Epithelial cell of esophagus (primary cell): ENCODE measurements at regions not wholly inside any gene's neighbourhood (a gene's known extent, or its start where the extent isn't known, plus 50 kb on each side); places are given as distances from the start of the nearest gene placed in this dataset.

ENCODE experiments used
- DNase-seq: peaks from one replicate; pipeline ENCODE4 v3.0.0; 2010; ENCODE audit warnings: low read depth
- H3K4me3 ChIP-seq: 2 replicates; pipeline ENCODE4 v1.5.1; 2011; ENCODE audit warnings: mild to moderate bottlenecking, low read length, control low read depth
- TF ChIP-seq, protein P1 (sequence below): IDR thresholded peaks from 2 replicates; pipeline ENCODE4 v1.5.1; 2011; ENCODE audit warnings: low read depth, mild to moderate bottlenecking, low read length, control low read depth, inconsistent platforms; ENCODE audit not compliant: insufficient read depth; ENCODE audit errors: missing control alignments

DNA sequence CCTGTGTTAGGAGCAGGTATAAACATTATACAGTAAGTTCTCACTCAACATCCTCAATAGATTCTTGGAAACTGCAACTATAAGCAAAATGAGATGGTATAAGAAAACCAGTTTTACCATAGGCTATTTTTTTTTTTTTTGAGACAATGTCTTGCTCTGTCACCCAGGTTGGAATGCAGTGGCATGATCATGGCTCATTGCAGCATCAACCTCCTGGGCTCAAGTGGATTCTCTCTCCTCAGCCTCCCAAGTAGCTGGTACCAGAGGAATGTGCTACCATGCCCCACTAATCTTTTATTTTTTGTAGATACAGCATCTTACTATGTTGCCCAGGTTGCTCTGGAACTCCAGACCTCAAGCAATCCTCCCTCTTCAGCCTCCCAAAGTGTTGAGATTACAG is 50.1 kb upstream of the ADRB2 start:
- TF ChIP-seq, protein P1, sequence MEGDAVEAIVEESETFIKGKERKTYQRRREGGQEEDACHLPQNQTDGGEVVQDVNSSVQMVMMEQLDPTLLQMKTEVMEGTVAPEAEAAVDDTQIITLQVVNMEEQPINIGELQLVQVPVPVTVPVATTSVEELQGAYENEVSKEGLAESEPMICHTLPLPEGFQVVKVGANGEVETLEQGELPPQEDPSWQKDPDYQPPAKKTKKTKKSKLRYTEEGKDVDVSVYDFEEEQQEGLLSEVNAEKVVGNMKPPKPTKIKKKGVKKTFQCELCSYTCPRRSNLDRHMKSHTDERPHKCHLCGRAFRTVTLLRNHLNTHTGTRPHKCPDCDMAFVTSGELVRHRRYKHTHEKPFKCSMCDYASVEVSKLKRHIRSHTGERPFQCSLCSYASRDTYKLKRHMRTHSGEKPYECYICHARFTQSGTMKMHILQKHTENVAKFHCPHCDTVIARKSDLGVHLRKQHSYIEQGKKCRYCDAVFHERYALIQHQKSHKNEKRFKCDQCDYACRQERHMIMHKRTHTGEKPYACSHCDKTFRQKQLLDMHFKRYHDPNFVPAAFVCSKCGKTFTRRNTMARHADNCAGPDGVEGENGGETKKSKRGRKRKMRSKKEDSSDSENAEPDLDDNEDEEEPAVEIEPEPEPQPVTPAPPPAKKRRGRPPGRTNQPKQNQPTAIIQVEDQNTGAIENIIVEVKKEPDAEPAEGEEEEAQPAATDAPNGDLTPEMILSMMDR, result no peak
- peak; percentile 49 for DNase-seq

More for the DNA sequence above, 50.1 kb upstream of the ADRB2 start:
- H3K4me3 ChIP-seq, result no peak overlapping the region
